HG03159 (cell line): ENCODE measurements at regions not wholly inside any gene's neighbourhood (a gene's known extent, or its start where the extent isn't known, plus 50 kb on each side); places are given as distances from the start of the nearest gene placed in this dataset.
"Not testable (repeated sequence)": the region's sequence is repeated elsewhere in the genome, so short reads cannot be mapped to it uniquely, and the experiment has no call there.

Experiments
- ATAC-seq: cut with Tn5 transposase; IDR thresholded peaks from one replicate; pipeline ENCODE4 v1.9.1; 2021; ENCODE audit warnings: mild to moderate bottlenecking, moderate library complexity; ENCODE audit not compliant: unreplicated experiment

DNA sequence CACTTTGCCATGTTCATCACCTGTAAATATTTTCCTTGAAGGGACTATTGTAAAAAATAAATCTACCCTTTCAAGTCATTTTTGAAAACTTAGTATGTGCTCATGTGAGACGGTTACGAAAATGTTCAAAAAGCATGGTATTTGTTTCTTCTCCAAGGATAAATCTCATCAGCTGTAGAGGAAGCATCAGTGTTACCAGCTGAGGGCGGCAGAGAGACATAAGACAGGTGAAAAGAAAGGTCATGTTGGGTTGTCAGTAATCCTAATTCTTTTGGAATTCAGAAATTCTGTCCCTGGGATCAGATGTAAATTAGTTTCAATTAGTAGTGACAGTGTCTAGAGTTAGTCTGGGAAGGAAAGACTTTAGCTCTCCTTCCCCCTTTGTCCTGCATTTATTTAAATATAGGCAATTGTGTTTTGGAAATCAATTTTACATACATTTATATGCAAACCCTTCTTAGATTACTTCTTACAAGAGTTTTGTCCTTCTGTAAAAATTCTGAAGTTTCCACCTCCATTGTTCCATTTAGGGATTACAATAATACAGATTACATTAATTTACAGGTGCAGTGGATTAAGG, 791.9 kb upstream of the CDH6 start:
- no peak for ATAC-seq

DNA sequence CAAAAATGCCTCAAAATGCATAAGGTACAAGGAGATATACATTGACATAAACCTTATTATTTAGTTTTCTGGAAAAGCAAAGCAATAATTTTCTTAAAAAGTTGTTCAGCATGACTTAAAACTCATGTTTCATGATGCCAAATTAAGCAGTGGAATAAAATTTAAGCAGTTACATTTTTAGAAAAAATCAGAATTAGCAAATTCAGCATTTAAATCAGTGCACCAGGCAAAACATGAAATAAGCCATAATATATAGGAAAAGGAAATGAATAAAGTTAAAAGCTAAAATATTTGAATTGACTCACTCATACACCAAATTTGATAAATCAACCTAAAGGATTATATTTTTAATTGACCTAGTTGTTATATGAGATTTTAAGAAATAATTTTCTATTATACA, 795.1 kb upstream of the CDH6 start:
- ATAC-seq = no peak

- ATAC-seq = no peak
Observed at GRCh38 chr5:30392897-30393296, 800.6 kb upstream of the CDH6 start.

DNA sequence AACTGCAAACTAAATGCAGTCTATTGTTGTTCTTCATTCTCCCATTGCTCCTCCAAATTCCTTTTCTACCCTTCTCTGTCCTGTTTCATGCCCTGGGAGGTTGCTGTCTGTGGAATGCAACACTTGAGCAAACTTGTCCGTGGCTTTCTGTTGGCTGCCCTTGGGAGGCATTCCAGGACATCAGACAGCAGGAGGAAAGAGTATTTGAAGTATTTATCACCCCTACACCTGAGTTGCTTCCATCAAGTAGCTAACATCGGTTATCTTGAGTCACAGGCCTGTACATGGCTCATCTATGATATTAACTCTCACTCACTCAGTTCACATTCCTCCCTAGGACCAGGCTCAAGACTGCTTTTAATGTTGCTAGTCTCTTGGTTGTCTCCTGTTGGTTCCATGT, 803.4 kb upstream of the CDH6 start:
- no peak for ATAC-seq

DNA sequence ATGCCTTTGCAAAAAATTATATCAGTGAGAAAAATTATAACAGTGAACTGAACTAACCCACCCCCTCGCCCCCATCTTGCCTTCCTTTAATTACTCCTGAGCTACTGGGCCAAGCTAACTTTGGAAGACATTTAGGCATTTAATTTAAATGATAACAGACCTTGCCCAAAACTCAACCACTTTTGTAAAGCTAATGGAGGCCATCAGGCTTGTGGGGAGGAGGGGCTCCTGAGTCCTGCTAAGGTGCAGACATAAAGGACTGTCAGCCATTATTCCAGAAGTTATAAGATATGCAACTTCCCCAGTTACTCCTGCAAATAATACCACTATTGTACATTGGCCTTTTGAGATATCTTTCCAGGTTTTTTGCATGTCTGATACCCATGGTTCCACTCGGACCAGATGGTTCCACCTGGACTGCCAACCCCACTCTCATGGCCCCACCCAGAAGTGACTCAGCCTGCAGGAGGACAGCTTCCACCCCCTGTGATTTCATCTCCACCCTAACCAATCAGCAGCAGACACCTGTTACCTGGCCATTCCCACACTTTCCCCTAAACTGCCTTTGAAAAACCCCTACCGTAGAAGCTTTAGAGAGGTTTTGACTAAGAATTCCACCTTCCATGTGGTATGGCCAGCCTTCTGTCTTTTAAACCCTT, 805.4 kb upstream of the CDH6 start:
- ATAC-seq = no peak

- ATAC-seq = no peak
Observed at GRCh38 chr5:30385754-30386153, 807.7 kb upstream of the CDH6 start.

DNA sequence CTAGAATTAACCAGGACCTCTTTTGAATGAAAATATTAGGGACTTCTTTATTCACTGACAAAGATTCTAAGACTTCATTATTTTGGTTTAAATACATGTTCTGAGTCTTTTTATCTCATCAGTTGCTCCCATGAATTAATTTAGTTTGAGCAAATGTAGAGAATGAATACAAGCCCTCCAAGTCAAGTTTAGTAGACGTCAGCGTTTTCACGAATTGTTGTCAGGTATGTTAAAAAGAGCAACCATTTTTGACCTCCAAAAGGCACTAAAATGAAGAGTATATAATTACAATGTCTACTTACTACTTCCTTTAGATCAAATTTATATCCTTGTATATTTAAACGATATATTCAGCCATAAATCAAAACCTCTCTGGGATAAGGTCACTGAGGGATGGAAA, 809.3 kb upstream of the CDH6 start:
- ATAC-seq = no peak

DNA sequence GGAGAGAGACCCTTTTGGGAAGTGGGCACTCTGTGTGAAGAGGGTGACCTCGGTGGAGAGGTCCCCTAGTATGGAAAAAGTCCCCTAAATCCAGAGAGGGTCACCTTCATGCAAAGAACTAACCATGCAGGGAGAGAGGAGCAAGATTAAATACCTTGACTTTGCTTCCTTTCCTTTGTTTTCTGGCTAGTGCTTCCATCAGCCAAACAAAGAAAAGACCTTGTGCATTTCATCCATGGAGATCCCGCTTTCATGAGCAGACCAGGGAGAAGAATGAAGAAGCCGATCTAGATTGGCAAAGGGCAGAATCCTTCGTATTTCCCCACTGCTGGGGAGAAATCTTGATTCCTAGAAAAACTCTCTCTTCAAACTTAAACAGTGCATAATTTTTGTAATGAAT, 813.3 kb upstream of the CDH6 start:
- no peak for ATAC-seq

DNA sequence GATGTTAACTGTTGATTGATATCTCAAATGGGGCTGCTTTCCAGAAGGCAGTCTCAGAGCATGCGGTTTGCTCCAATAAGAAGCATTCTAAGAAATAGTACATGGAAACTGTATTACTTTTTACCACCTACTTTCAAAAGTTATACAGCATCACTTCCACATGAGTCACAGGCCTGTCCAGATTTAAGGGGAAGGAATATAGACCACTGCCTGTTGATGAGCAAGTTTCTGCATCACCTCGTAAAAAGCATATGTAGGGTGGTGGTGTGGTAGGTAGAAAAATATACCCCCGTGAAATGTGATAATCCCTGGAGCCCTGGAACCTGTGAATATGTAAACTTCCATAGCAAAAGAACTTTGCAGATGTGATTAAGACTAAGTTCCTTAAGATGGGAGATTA, 816.6 kb upstream of the CDH6 start:
- ATAC-seq = no peak

DNA sequence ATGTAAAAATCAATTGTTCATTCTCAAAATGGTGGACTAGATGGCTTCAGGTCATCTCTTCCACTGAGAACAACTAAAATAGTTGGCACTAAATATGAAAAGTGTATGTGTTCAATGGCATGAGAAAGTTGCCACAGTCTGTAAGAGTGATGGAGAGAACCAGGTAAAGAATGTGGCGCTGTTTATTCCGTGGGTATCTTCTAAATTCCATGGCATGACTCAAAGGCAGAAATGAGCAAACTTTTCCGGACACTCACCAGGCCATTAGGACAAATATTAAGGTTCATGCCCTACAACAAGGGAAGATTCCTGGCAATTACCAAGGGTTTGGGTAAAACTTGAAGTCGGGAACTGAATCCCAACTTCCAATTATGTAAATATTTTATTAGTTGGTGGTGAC, 825.4 kb upstream of the CDH6 start:
- ATAC-seq = no peak

DNA sequence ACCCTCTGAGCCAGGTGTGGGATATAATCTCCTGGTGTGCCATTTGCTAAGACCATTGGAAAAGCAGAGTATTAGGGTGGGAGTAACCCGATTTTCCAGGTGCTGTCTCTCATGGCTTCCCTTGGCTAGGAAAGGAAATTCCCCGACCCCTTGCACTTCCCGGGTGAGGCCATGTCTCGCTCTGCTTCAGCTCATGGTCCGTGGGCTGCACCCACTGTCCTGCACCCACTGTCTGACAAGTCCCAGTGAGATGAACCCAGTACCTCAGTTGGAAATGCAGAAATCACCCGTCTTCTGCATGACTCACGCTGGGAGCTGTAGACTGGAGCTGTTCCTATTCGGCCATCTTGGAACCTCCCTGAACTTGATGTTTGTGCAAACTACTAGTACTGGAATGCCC, 828.5 kb upstream of the CDH6 start:
- ATAC-seq = not testable (repeated sequence)

DNA sequence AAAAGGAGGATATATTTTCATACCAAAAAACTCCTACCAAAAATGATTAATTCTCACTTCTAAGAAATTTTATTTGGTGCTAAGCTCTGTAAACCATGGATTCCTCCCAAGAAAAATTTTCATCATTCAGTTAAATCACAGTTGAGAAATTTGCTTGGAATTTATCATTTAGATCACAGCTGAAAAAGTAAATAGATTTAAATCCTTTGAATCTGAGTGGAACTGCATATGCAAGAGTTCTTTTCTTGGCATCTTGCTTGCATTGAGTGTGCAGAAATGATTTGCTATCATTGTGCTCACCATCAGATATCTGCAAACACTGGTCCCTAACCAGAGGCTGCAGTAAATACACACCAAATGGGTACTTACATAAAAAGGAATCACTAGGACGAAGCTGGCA, 836.1 kb upstream of the CDH6 start:
- no peak for ATAC-seq

DNA sequence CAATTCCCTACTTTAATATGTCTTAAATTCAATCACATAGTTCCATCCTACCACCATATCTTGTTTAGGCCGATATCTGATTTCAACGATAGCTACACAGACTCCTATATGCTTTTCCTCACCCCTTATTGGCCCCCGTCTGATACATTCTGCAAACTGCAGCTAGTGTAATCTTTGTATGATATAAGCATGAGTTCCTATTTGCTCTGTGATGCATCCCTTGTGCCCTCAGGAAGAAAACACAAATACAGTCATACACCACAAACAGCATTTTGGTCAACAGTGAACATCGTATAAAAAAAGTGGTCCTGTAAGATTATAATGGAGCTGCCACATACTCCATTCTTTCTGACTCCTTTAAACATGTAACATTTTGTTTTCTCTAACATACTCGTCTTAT, 837.8 kb upstream of the CDH6 start:
- ATAC-seq = no peak

DNA sequence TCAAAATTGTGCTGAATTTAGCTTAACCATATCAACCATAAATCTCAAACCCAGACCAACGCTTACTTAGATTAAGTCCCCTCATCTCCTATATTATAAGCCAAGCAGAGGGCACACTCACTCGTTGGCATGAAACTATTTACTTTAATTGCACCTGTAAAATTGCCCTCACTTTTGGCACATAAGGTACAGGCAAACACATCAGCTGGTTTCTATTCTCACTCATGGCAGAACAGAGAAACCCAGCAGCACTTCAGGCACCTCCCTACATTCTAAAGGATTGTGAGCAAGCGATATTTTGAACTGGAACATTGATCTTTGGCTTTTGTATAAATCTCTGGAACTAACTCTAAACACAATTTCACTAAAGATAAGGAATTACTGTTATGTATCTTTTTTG, 845.6 kb upstream of the CDH6 start:
- no peak for ATAC-seq

- ATAC-seq = not testable (repeated sequence)
Observed at GRCh38 chr5:30345539-30346345, 847.7 kb upstream of the CDH6 start.

DNA sequence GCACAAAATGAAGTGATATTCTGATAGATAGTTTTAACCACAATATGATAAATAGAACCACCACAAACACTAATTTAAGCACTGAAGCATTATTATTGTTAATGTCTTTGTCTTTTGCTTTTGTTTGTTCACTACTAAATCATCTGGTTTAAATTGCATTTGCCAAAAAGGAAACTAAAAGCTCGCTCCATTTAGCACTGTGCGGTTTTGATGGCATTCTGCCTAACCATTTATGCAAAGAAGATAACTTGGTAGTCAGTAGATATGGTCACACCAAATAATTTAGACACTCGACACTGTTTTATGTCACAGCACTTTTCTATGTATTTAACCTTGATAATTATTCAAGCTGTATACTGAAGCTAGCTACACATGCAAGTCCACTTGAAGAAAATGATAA, 849.8 kb upstream of the CDH6 start:
- no peak for ATAC-seq

- ATAC-seq = no peak
Observed at GRCh38 chr5:30341466-30341865, 852.0 kb upstream of the CDH6 start.

- no peak for ATAC-seq
Observed at GRCh38 chr5:30337084-30337573, 856.4 kb upstream of the CDH6 start.

GRCh38 chr5:30331534-30331933, 862.0 kb upstream of the CDH6 start:
- no peak for ATAC-seq

GRCh38 chr5:30325795-30326194, 867.7 kb upstream of the CDH6 start:
- ATAC-seq = no peak

- no peak for ATAC-seq
Observed at GRCh38 chr5:30324083-30324482, 869.4 kb upstream of the CDH6 start.

GRCh38 chr5:30287890-30288289, 905.6 kb upstream of the CDH6 start:
- no peak for ATAC-seq
